Heart right ventricle (tissue), 16 donors: ENCODE measurements at regions not wholly inside any gene's neighbourhood (a gene's known extent, or its start where the extent isn't known, plus 50 kb on each side); places are given as distances from the start of the nearest gene placed in this dataset.
"Not testable (repeated sequence)": the region's sequence is repeated elsewhere in the genome, so short reads cannot be mapped to it uniquely, and the experiment has no call there.

Experiments used
- ATAC-seq, 8 donors: fragments of 200-7000 bp; cut with Tn5 transposase; one replicate each; pipeline ENCODE4 v1.9.1; 2020; ENCODE audit warnings: mild to moderate bottlenecking in 8 of 8, moderate library complexity in 8 of 8, moderate number of reproducible peaks in 1 of 8
- DNase-seq, 2 donors: peaks; one replicate each; pipeline ENCODE4 v3.0.0-alpha.2; 2020
- H3K27ac ChIP-seq, 10 donors: fragments of 200-600 bp; sonication (generic) in 2 of 10; one replicate each; pipeline versions ENCODE4 v1.5.0 to v1.8.0; 2020 to 2022; ENCODE audit warnings: mild to moderate bottlenecking in 3 of 10
- H3K27me3 ChIP-seq, 7 donors: fragments of 200-600 bp; one replicate each; pipeline ENCODE4 v1.8.0; 2021 to 2022; ENCODE audit warnings: mild to moderate bottlenecking in 2 of 7
- H3K36me3 ChIP-seq, 9 donors: fragments of 200-600 bp; sonication (generic) in 1 of 9; one replicate each; pipeline versions ENCODE4 v1.5.0 to v1.8.0; 2020 to 2022; ENCODE audit warnings: mild to moderate bottlenecking in 2 of 9
- H3K4me1 ChIP-seq, 9 donors: fragments of 200-600 bp; sonication (generic) in 1 of 9; one replicate each; pipeline versions ENCODE4 v1.5.0 to v1.8.0; 2020 to 2022; ENCODE audit warnings: mild to moderate bottlenecking in 4 of 9
- H3K4me3 ChIP-seq, 10 donors: fragments of 200-600 bp; sonication (generic) in 2 of 10; one replicate each; pipeline versions ENCODE4 v1.5.0 to v1.8.0; 2020 to 2022; ENCODE audit warnings: mild to moderate bottlenecking in 7 of 10, moderate library complexity in 2 of 10
- H3K9me3 ChIP-seq, 11 donors: fragments of 200-600 bp in 10 of 11; sonication (generic) in 2 of 11; one replicate each; pipeline versions ENCODE4 v1.5.0 to v1.8.0; 2013 to 2022; ENCODE audit warnings: mild to moderate bottlenecking in 2 of 11, control low read depth in 1 of 11, moderate library complexity in 1 of 11
- CTCF ChIP-seq, 9 donors: fragments of 200-600 bp; sonication (generic) in 2 of 9; IDR thresholded peaks; one replicate each; pipeline versions ENCODE4 v1.5.0 to v1.8.0; 2021 to 2022; ENCODE audit warnings: antibody characterized with exemption in 9 of 9, mild to moderate bottlenecking in 5 of 9, moderate library complexity in 1 of 9
- WGBS, 2 donors: extraction: QIAGEN DNeasy Blood & Tissue Kit; methylation state at CpG; one replicate each; pipeline ENCODE4 v1.1.7; 2013; ENCODE audit warnings: inconsistent platforms in 1 of 2; 5-methylcytosine and 5-hydroxymethylcytosine counted together
- intact Hi-C, 10 donors: fragments of 100-400 bp; cut with DNase I; formaldehyde crosslinking; loops; one replicate each; pipeline versions ENCODE4 v1.11.1 to v1.14.2; 2022
- donor health status: Arrhythmogenic right ventricular cardiomyopathy.
- donor health status: ischemic (EF 13 %, LVEDD 7.1; RV severe dilation, severe dysfunction).
- donor health status: healthy with polysubstance abuse.
- donor health status: DM: no; HTN: yes; CAD: no.
- donor health status: DM: no; HTN: no; CAD: no.
- donor health status: ischemic (EF 25% LVEDD 6.9; RV normal size, moderate dysfunction).
- donor health status: ischemic (EF 25% LVEDD 5.7; RV mildly dilated, moderate dysfunction).
- donor health status: healthy.
- donor health status: DM: yes; HTN: yes; CAD: no.
- donor health status: Ischemic cardiomyopathy.
- donor health status: ischemic (EF 35%, LVEDD 5.7; RV mildly dilated, moderate dysfunction).
- donor health status: nonischemic (EF 11% LVEDD 7.7; RV severe dilation, severe dysfunction).
- donor health status: DM: yes; HTN: yes; CAD: no.
- donor health status: PGD.
- donor health status: ischemic (EF 29% LVEDD 5.4; RV normal size, mild dysfunction).
- donor health status: nonischemic (EF 23%, LVEDD 6.1; RV moderate dilation, normal function).

GRCh38 chr1:228652116-228652515, 83.2 kb upstream of the RHOU start:
- intact Hi-C loops = no loop called here
- no peak for TF ChIP-seq CTCF (IDR thresholded peaks at IDR 0.05)
- peaks cover 3 to 17% (median 13%) of the 10 kb centered on the region in 9 donors for H3K4me1 ChIP-seq
- ATAC-seq (no peak), DNase-seq (no peak)
- no peak overlapping the region for H3K4me3 ChIP-seq
- peaks cover 6 to 98% (median 87%) of the 10 kb centered on the region in 7 donors for H3K27me3 ChIP-seq
- H3K9me3 ChIP-seq = no peaks in the 10 kb centered on the region
- WGBS, 2 donors = 92 to 100% methylated on average over 1 of the region's 1 CpG
- no peak overlapping the region for H3K27ac ChIP-seq
- no peaks in the 10 kb centered on the region for H3K36me3 ChIP-seq

GRCh38 chr1:228653057-228653456, 82.2 kb upstream of the RHOU start:
- H3K9me3 ChIP-seq, H3K4me1 ChIP-seq, H3K4me3 ChIP-seq, intact Hi-C loops, DNase-seq, H3K36me3 ChIP-seq, H3K27ac ChIP-seq, ATAC-seq: not testable (repeated sequence)
- peaks cover 6 to 89% (median 78%) of the 10 kb centered on the region in 7 donors for H3K27me3 ChIP-seq
- 90% methylated on average over 7 of the region's 7 CpGs for WGBS, 2 donors

- 94% methylated on average over 1 of the region's 1 CpG for WGBS, 2 donors
- H3K27ac ChIP-seq = no peak overlapping the region
- DNase-seq = no peak
- intact Hi-C loops = no loop called here
- TF ChIP-seq CTCF (IDR thresholded peaks at IDR 0.05) = no peak
- ATAC-seq = no peak
- peaks cover 6 to 82% (median 71%) of the 10 kb centered on the region in 7 donors for H3K27me3 ChIP-seq
- no peaks in the 10 kb centered on the region for H3K36me3 ChIP-seq
- no peaks in the 10 kb centered on the region for H3K9me3 ChIP-seq
- H3K4me3 ChIP-seq = no peak overlapping the region
- peaks cover 0 to under 1% (median 0%) of the 10 kb centered on the region in 9 donors for H3K4me1 ChIP-seq
Observed at GRCh38 chr1:228653748-228654147, 81.5 kb upstream of the RHOU start.

GRCh38 chr1:228655796-228656394, 79.4 kb upstream of the RHOU start:
- ATAC-seq = no peak

DNA sequence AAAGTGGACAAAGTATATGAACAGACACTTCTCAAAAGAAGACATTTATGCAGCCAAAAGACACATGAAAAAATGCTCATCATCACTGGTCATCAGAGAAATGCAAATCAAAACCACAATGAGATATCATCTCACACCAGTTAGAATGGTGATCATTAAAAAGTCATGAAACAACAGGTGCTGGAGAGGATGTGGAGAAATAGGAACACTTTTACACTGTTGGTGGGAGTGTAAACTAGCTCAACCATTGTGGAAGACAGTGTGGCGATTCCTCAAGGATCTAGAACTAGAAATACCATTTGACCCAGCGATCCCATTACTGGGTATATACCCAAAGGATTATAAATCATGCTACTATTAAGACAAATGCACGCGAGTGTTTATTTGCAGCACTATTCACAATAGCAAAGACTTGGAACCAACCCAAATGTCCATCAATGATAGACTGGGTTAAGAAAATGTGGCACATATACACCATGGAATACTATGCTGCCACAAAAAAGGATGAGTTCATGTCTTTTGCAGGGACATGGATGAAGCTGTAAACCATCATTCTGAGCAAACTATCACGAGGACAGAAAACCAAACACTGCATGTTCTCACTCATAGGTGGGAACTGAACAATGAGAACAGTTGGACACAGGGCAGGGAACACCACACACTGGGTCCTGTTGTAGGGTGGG, 73.1 kb upstream of the RHOU start:
- intact Hi-C loops = loop anchor here in 2 of 10 donors (5.0 to 10.0 kb wide), 3 partner anchors 495 to 823 kb away; no protein-coding TSS in a partner anchor
- not testable (repeated sequence) for H3K4me1 ChIP-seq, DNase-seq, H3K36me3 ChIP-seq, H3K4me3 ChIP-seq, ATAC-seq, H3K27ac ChIP-seq
- WGBS, 2 donors = 85 to 89% methylated on average over 4 to 5 of the region's 5 CpGs
- H3K27me3 ChIP-seq = peaks cover 0 to 16% (median 0%) of the 10 kb centered on the region in 7 donors
- peaks cover 0 to 12% (median 0%) of the 10 kb centered on the region in 11 donors for H3K9me3 ChIP-seq

More at GRCh38 chr1:228655796-228656394, 79.4 kb upstream of the RHOU start:
- intact Hi-C loops = no loop called here
- H3K4me3 ChIP-seq = no peak overlapping the region
- no peaks in the 10 kb centered on the region for H3K9me3 ChIP-seq
- H3K4me1 ChIP-seq = no peaks in the 10 kb centered on the region
- no peak for DNase-seq
- TF ChIP-seq CTCF (IDR thresholded peaks at IDR 0.05) = no peak
- 85 to 87% methylated on average over 3 of the region's 3 CpGs for WGBS, 2 donors
- H3K36me3 ChIP-seq = no peaks in the 10 kb centered on the region
- peaks cover 0 to 60% (median 49%) of the 10 kb centered on the region in 7 donors for H3K27me3 ChIP-seq
- no peak overlapping the region for H3K27ac ChIP-seq
